ENCODE measurements at regions not wholly inside any gene's neighbourhood (a gene's known extent, or its start where the extent isn't known, plus 50 kb on each side); places are given as distances from the start of the nearest gene placed in this dataset.

DNA sequence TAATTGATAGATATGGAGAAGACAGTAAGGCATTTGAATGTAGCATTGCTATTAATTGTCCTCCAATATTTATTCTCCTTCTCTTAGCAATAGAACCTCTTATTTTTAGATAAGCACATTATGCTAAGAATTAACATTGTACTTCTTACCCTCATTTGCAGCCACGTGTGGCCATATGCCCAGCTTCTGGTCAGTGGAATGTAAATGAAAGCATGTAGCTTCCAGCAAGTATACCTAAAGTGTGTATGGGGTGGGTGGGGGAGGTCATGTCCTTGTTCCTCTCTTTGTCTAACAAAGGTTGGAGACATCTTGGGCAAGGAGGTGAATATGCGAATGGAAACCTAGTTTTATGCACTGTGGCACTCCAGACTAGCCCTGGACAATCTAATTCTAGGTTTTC, 133.6 kb upstream of the HMCN1 start:
- Mint-ChIP-seq H3K4me1 (ENCODE audit: low read depth) (no peaks in the 10 kb centered on the region), H3K4me3 (ENCODE audit: unreplicated experiment) (no peak overlapping the region), H3K9me3 (ENCODE audit: low read depth) (no peaks in the 10 kb centered on the region), H3K27me3 (ENCODE audit: low read depth) (no peaks in the 10 kb centered on the region), H3K27ac (ENCODE audit: unreplicated experiment) (no peak overlapping the region), H3K36me3 (ENCODE audit: low read depth) (no peaks in the 10 kb centered on the region)
- no peak for DNase-seq (ENCODE audit: low spot score)
- TF ChIP-seq, protein P1, sequence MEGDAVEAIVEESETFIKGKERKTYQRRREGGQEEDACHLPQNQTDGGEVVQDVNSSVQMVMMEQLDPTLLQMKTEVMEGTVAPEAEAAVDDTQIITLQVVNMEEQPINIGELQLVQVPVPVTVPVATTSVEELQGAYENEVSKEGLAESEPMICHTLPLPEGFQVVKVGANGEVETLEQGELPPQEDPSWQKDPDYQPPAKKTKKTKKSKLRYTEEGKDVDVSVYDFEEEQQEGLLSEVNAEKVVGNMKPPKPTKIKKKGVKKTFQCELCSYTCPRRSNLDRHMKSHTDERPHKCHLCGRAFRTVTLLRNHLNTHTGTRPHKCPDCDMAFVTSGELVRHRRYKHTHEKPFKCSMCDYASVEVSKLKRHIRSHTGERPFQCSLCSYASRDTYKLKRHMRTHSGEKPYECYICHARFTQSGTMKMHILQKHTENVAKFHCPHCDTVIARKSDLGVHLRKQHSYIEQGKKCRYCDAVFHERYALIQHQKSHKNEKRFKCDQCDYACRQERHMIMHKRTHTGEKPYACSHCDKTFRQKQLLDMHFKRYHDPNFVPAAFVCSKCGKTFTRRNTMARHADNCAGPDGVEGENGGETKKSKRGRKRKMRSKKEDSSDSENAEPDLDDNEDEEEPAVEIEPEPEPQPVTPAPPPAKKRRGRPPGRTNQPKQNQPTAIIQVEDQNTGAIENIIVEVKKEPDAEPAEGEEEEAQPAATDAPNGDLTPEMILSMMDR (IDR thresholded peaks at IDR 0.05) = no peak

DNA sequence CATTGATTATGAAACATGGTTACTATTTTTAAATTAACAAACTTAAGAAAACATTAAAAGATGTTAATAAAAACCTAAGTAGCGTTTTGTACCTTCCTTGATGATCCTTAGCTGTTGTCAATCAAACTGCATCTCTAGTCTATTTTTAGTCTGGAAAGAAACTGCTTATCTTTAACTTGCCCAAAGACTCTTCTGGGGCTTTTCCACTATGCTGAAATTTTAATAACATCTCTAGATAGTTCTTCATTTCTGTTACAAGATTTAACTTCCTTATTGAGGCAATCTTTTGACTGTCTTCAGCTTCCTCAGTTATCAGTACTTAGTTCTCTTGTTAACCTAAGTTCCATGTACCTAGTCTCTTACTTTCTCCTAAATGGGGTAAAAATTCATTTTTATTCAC, 135.9 kb upstream of the HMCN1 start:
- Mint-ChIP-seq H3K4me3 (ENCODE audit: unreplicated experiment) (no peak overlapping the region), H3K9me3 (ENCODE audit: low read depth) (no peaks in the 10 kb centered on the region), H3K27me3 (ENCODE audit: low read depth) (no peaks in the 10 kb centered on the region), H3K36me3 (ENCODE audit: low read depth) (no peaks in the 10 kb centered on the region), H3K27ac (ENCODE audit: unreplicated experiment) (no peak overlapping the region), H3K4me1 (ENCODE audit: low read depth) (peaks cover 7% of the 10 kb centered on the region)
- TF ChIP-seq, protein P1 (IDR thresholded peaks at IDR 0.05) = no peak
- DNase-seq (ENCODE audit: low spot score) = no peak

DNA sequence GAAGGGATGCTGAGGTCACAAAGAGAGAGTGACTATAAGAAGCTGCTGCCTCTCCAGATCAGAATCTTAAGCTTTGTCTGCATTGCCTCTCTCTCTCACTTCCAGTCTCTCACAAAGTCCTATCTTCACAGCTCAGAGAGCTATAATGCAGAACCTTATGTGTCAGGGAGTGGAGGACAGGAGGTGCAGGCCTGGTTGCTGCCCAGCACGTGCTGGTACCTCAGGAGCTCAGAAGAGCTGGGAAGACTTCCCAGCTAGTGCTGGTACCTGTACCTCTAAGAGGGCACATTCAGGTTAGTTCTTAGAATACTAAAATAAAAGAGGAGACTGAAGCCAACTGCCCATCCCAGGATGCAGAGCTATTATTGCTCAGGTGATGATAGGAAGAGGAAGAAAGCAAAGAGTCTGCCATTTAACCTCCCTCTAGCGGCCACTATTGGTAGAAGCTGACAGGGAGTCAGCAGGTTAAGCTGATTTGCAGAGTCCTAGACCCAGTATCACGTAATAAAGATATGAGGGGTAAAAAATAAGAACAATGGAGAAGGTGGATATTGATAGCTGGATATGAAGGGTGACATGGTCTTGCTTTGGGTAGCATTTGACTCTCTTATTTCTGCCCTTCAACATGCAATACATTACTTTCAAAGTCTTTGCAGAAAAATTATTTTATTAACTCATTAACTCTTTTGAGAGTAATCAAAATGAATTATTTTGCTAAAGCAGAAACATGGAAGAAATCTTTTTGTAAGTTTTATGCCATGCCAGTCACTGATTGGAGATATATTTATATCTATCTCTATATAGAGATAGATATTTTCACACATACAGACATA, 138.1 kb upstream of the HMCN1 start:
- TF ChIP-seq, protein P1 (IDR thresholded peaks at IDR 0.05) = peak; percentile 81
- Mint-ChIP-seq H3K4me1 (ENCODE audit: low read depth) (peaks cover 13% of the 10 kb centered on the region), H3K4me3 (ENCODE audit: unreplicated experiment) (no peak overlapping the region), H3K27me3 (ENCODE audit: low read depth) (no peaks in the 10 kb centered on the region), H3K9me3 (ENCODE audit: low read depth) (peaks cover 5% of the 10 kb centered on the region), H3K36me3 (ENCODE audit: low read depth) (no peaks in the 10 kb centered on the region), H3K27ac (ENCODE audit: unreplicated experiment) (no peak overlapping the region)
- DNase-seq (ENCODE audit: low spot score) = no peak

DNA sequence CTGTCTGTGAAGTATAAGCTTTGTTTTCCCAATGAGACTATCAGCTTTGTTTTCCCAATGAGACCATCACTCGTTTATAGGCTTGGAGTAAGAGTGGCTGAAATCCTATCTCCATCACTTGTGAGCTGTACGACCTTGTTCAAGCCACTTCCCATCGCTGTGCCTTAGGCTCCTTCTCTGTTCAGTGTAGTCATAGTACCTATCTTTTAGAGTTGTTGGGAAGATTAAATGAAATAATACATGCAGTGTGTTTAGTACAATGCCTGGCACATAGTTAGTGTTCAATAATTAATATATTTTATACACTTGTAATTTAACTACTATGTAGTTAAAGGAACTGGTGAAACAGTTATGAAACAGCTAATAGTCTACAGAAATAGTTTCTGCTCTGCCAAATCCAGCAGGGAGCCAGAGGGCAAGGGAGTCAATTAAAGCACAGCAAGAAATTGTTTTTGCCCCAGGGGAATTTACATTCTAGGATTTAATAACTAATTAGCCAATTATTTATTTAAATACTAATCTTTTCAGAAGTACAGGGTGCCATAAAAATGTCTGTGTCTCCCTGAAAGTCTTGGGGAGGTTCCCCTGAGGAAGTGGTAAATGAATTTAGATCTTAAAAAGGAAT, 139.3 kb upstream of the HMCN1 start:
- no peak for DNase-seq (ENCODE audit: low spot score)
- TF ChIP-seq, protein P1 (IDR thresholded peaks at IDR 0.05) = no peak
- Mint-ChIP-seq H3K27ac (ENCODE audit: unreplicated experiment) (no peak overlapping the region), H3K4me3 (ENCODE audit: unreplicated experiment) (no peak overlapping the region), H3K36me3 (ENCODE audit: low read depth) (no peaks in the 10 kb centered on the region), H3K4me1 (ENCODE audit: low read depth) (peaks cover 13% of the 10 kb centered on the region), H3K27me3 (ENCODE audit: low read depth) (no peaks in the 10 kb centered on the region), H3K9me3 (ENCODE audit: low read depth) (peaks cover 5% of the 10 kb centered on the region)

DNA sequence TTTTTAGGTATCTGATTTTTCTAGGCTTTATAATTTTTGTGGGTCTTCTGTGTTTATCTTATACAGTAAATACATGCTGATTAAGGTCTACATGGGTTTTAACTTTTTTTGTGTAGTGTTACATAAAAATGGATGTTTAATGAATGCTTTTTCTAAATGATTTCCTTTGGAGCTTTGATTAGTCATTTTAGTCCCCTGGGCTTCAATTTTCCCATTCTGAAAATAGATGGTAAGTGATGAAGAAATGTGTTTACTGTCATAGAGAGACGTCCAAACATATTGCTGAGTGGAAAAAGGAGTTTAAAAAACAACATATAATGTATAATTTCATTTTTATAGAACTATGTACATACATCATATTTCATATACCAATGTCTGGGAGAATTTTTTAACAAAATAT, 140.9 kb upstream of the HMCN1 start:
- no peak overlapping the region for H3K27ac Mint-ChIP-seq (ENCODE audit: unreplicated experiment)
- no peak overlapping the region for H3K4me3 Mint-ChIP-seq (ENCODE audit: unreplicated experiment)
- no peaks in the 10 kb centered on the region for H3K36me3 Mint-ChIP-seq (ENCODE audit: low read depth)
- H3K9me3 Mint-ChIP-seq (ENCODE audit: low read depth) = peaks cover 5% of the 10 kb centered on the region
- no peaks in the 10 kb centered on the region for H3K27me3 Mint-ChIP-seq (ENCODE audit: low read depth)
- TF ChIP-seq, protein P1 (IDR thresholded peaks at IDR 0.05) = no peak
- DNase-seq (ENCODE audit: low spot score) = no peak
- H3K4me1 Mint-ChIP-seq (ENCODE audit: low read depth) = peaks cover 13% of the 10 kb centered on the region
